ENCODE measurements at regions not wholly inside any gene's neighbourhood (a gene's known extent, or its start where the extent isn't known, plus 50 kb on each side); places are given as distances from the start of the nearest gene placed in this dataset.

GRCh38 chr5:6949230-6949629 lies 236.0 kb downstream of the TENT4A start:
- no peak for DNase-seq (ENCODE audit: low spot score, unreplicated experiment)
- Mint-ChIP-seq H3K9me3 (ENCODE audit: low read depth) (peaks cover 2% of the 10 kb centered on the region), H3K36me3 (ENCODE audit: insufficient read depth) (no peaks in the 10 kb centered on the region), H3K4me1 (ENCODE audit: low read depth) (peaks cover 13% of the 10 kb centered on the region), H3K4me3 (ENCODE audit: low read depth) (no peak overlapping the region), H3K27ac (no peak overlapping the region), H3K27me3 (peaks cover 4% of the 10 kb centered on the region)
- TF ChIP-seq, protein P1, sequence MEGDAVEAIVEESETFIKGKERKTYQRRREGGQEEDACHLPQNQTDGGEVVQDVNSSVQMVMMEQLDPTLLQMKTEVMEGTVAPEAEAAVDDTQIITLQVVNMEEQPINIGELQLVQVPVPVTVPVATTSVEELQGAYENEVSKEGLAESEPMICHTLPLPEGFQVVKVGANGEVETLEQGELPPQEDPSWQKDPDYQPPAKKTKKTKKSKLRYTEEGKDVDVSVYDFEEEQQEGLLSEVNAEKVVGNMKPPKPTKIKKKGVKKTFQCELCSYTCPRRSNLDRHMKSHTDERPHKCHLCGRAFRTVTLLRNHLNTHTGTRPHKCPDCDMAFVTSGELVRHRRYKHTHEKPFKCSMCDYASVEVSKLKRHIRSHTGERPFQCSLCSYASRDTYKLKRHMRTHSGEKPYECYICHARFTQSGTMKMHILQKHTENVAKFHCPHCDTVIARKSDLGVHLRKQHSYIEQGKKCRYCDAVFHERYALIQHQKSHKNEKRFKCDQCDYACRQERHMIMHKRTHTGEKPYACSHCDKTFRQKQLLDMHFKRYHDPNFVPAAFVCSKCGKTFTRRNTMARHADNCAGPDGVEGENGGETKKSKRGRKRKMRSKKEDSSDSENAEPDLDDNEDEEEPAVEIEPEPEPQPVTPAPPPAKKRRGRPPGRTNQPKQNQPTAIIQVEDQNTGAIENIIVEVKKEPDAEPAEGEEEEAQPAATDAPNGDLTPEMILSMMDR (IDR thresholded peaks at IDR 0.05; ENCODE audit: unreplicated experiment), result no peak

GRCh38 chr5:6950250-6950649 lies 237.0 kb downstream of the TENT4A start:
- DNase-seq (ENCODE audit: low spot score, unreplicated experiment), result no peak
- peaks cover 4% of the 10 kb centered on the region for H3K27me3 Mint-ChIP-seq
- H3K9me3 Mint-ChIP-seq (ENCODE audit: low read depth), result peaks cover 3% of the 10 kb centered on the region
- TF ChIP-seq, protein P1 (IDR thresholded peaks at IDR 0.05; ENCODE audit: unreplicated experiment), result no peak
- peaks cover 11% of the 10 kb centered on the region for H3K4me1 Mint-ChIP-seq (ENCODE audit: low read depth)
- no peaks in the 10 kb centered on the region for H3K36me3 Mint-ChIP-seq (ENCODE audit: insufficient read depth)
- no peak overlapping the region for H3K27ac Mint-ChIP-seq
- no peak overlapping the region for H3K4me3 Mint-ChIP-seq (ENCODE audit: low read depth)

DNA sequence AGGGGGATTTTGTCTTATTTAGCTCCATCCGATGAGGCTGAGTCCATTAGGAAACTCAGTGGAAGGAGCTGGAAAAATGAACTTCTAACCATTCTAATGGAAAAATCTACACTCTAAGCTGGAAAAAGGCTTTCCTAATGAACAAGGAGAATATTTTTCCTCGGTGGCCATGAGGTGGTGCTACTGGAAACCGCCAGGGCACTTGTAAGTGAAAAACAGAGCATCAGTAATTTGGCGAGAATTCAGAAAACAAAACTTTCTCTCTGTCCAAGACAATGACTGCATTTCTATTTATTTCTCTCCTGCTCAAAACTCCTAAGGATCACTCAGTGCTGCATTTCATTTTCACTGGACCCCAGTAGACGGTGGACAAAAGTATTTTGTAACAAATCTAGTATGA lies 237.6 kb downstream of the TENT4A start:
- no peak for DNase-seq (ENCODE audit: low spot score, unreplicated experiment)
- TF ChIP-seq, protein P1 (IDR thresholded peaks at IDR 0.05; ENCODE audit: unreplicated experiment), result no peak
- peaks cover 3% of the 10 kb centered on the region for H3K9me3 Mint-ChIP-seq (ENCODE audit: low read depth)
- H3K27ac Mint-ChIP-seq, result no peak overlapping the region
- no peak overlapping the region for H3K4me3 Mint-ChIP-seq (ENCODE audit: low read depth)
- H3K27me3 Mint-ChIP-seq, result peaks cover 4% of the 10 kb centered on the region
- peaks cover 11% of the 10 kb centered on the region for H3K4me1 Mint-ChIP-seq (ENCODE audit: low read depth)
- no peaks in the 10 kb centered on the region for H3K36me3 Mint-ChIP-seq (ENCODE audit: insufficient read depth)

DNA sequence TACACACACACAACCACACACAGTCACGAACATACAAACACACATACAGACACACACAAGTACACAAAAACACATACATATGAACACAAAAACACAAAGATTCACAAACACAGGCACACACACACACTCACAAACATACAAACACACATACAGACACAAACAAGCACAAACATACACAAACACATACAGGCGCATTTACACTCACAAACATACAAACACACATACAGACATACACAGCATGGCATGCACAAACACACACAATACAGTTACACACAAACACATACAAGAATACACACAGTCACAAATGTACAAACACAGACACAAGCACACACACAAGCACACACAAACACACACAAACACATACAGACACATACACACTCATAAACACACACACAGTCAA lies 247.9 kb downstream of the TENT4A start:
- DNase-seq (ENCODE audit: low spot score, unreplicated experiment), result no peak
- Mint-ChIP-seq H3K4me1 (ENCODE audit: low read depth) (no peaks in the 10 kb centered on the region), H3K27ac (no peak overlapping the region), H3K9me3 (ENCODE audit: low read depth) (peaks cover 10% of the 10 kb centered on the region), H3K36me3 (ENCODE audit: insufficient read depth) (no peaks in the 10 kb centered on the region), H3K27me3 (no peaks in the 10 kb centered on the region), H3K4me3 (ENCODE audit: low read depth) (no peak overlapping the region)
- TF ChIP-seq, protein P1 (IDR thresholded peaks at IDR 0.05; ENCODE audit: unreplicated experiment), result no peak

DNA sequence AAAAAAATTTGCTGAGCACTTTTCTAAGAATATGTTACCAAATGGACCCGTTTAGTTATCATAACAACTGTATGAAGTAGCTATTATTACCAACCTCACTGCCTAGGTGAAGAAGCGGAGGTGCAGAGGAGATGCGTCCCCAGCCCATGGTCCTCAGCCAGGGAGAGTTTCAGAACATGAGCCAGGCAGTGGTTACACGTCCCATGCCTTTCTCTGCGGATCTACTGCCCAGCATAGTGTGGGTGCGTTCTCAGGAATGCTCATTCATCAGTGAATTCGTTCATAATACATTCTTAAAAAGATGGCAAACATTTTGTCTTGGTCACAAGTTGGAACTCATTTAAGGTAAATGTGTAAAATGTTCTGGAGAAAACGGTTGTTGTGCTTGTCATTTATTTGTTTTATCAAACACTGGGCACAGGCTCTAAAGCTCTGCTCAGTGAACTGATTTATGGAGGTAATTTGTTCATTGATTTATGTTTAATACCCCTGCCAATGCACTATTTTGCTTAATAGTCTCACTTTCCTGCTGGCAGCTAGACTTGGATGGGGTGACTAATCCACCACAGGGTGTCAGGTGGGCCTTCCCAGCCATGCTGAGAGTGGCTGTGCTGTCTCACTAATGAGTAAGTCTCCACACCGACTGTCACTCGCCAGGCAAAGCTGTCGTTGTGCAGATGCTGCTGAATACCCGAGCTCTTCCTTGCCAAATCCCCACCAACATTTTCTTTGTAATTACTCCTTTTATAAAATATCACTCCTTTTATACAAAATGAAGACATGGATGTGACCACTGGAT lies 248.8 kb downstream of the TENT4A start:
- Mint-ChIP-seq H3K27ac (no peak overlapping the region), H3K9me3 (ENCODE audit: low read depth) (peaks cover 7% of the 10 kb centered on the region), H3K4me3 (ENCODE audit: low read depth) (no peak overlapping the region), H3K27me3 (no peaks in the 10 kb centered on the region), H3K36me3 (ENCODE audit: insufficient read depth) (no peaks in the 10 kb centered on the region), H3K4me1 (ENCODE audit: low read depth) (no peaks in the 10 kb centered on the region)
- DNase-seq (ENCODE audit: low spot score, unreplicated experiment), result no peak
- TF ChIP-seq, protein P1 (IDR thresholded peaks at IDR 0.05; ENCODE audit: unreplicated experiment), result no peak

Data from progenitor cell of endocrine pancreas (in vitro differentiated cells).